HG03108 (cell line): ENCODE measurements at regions not wholly inside any gene's neighbourhood (a gene's known extent, or its start where the extent isn't known, plus 50 kb on each side); places are given as distances from the start of the nearest gene placed in this dataset.
"Not testable (repeated sequence)": the region's sequence is repeated elsewhere in the genome, so short reads cannot be mapped to it uniquely, and the experiment has no call there.

Source experiments
- ATAC-seq: cut with Tn5 transposase; IDR thresholded peaks from one replicate; pipeline ENCODE4 v1.9.1; 2021; ENCODE audit warnings: moderate library complexity; ENCODE audit not compliant: unreplicated experiment

- no peak for ATAC-seq
Observed at GRCh38 chr10:28354511-28354910, 51.6 kb upstream of the MPP7 start.

GRCh38 chr10:28355376-28355775 is 52.5 kb upstream of the MPP7 start:
- ATAC-seq = no peak

- ATAC-seq = no peak
Observed at GRCh38 chr10:28359334-28359733, 56.5 kb upstream of the MPP7 start.

- no peak for ATAC-seq
Observed at GRCh38 chr10:28360175-28360574, 57.3 kb upstream of the MPP7 start.

GRCh38 chr10:28363376-28363775 is 60.5 kb upstream of the MPP7 start:
- ATAC-seq = no peak

GRCh38 chr10:28365840-28366239 is 63.0 kb upstream of the MPP7 start:
- no peak for ATAC-seq

- no peak for ATAC-seq
Observed at GRCh38 chr10:28366994-28367393, 64.1 kb upstream of the MPP7 start.

- ATAC-seq = no peak
Observed at GRCh38 chr10:28367413-28367812, 64.5 kb upstream of the MPP7 start.

GRCh38 chr10:28367929-28368484 is 65.1 kb upstream of the MPP7 start:
- peak; percentile 93 for ATAC-seq

- no peak for ATAC-seq
Observed at GRCh38 chr10:28370107-28370835, 67.4 kb upstream of the MPP7 start.

GRCh38 chr10:28371638-28372037 is 68.8 kb upstream of the MPP7 start:
- not testable (repeated sequence) for ATAC-seq

- no peak for ATAC-seq
Observed at GRCh38 chr10:28374036-28374435, 71.2 kb upstream of the MPP7 start.

GRCh38 chr10:28375399-28376354 is 72.8 kb upstream of the MPP7 start:
- ATAC-seq = no peak

GRCh38 chr10:28378986-28379585 is 76.2 kb upstream of the MPP7 start:
- no peak for ATAC-seq

GRCh38 chr10:28381466-28381865 is 78.6 kb upstream of the MPP7 start:
- ATAC-seq = no peak

GRCh38 chr10:28381903-28382347 is 79.1 kb upstream of the MPP7 start:
- peak; percentile 81 for ATAC-seq

- no peak for ATAC-seq
Observed at GRCh38 chr10:28382525-28383269, 79.8 kb upstream of the MPP7 start.

GRCh38 chr10:28384557-28384956 is 81.7 kb upstream of the MPP7 start:
- ATAC-seq = no peak

- no peak for ATAC-seq
Observed at GRCh38 chr10:28385748-28386502, 83.1 kb upstream of the MPP7 start.

GRCh38 chr10:28386503-28386868 is 83.6 kb upstream of the MPP7 start:
- ATAC-seq = no peak
